ENCODE measurements at regions not wholly inside any gene's neighbourhood (a gene's known extent, or its start where the extent isn't known, plus 50 kb on each side); places are given as distances from the start of the nearest gene placed in this dataset.

GRCh38 chr17:70677783-70678647, 508.7 kb downstream of the KCNJ2 start:
- intact Hi-C loops (cut with micrococcal nuclease): no loop called here
- ChIA-PET CTCF (no interaction called here), POLR2A (no interaction called here)
- Mint-ChIP-seq H3K4me1 (ENCODE audit: low read depth) (no peaks in the 10 kb centered on the region), H3K27ac (no peak overlapping the region), H3K27me3 (no peaks in the 10 kb centered on the region), H3K9me3 (no peaks in the 10 kb centered on the region), H3K36me3 (no peaks in the 10 kb centered on the region), H3K4me3 (no peak overlapping the region)
- DNase-seq: no peak

DNA sequence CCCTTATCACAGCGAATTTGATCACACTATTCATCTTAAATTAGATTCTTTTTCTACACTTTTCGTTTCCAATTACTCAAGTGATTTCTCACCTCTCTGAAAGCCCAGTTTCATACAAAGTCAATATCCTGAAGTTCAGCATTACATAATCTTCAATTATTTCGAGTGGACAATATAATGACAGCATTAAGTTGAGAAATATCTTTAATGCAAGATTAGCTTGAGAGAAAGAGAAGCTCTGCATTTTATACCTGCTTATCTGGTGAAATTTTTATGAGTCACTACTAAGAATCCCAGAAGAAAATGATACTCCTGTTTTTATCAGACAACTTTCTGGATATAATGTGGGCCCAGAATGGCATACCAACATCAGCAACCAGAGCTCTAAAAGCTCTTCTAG, 509.6 kb downstream of the KCNJ2 start:
- Mint-ChIP-seq H3K9me3 (no peaks in the 10 kb centered on the region), H3K36me3 (no peaks in the 10 kb centered on the region), H3K4me3 (no peak overlapping the region), H3K27ac (no peak overlapping the region), H3K4me1 (ENCODE audit: low read depth) (no peaks in the 10 kb centered on the region), H3K27me3 (no peaks in the 10 kb centered on the region)
- POLR2A ChIA-PET: no interaction called here
- CTCF ChIA-PET: no interaction called here
- no peak for DNase-seq
- intact Hi-C loops (cut with micrococcal nuclease): no loop called here

- ChIA-PET CTCF (no interaction called here), POLR2A (no interaction called here)
- H3K4me1 Mint-ChIP-seq (ENCODE audit: low read depth): no peaks in the 10 kb centered on the region
- no peaks in the 10 kb centered on the region for H3K9me3 Mint-ChIP-seq
- no peak overlapping the region for H3K27ac Mint-ChIP-seq
- no peaks in the 10 kb centered on the region for H3K36me3 Mint-ChIP-seq
- intact Hi-C loops (cut with micrococcal nuclease): no loop called here
- no peaks in the 10 kb centered on the region for H3K27me3 Mint-ChIP-seq
- DNase-seq: no peak
- H3K4me3 Mint-ChIP-seq: no peak overlapping the region
These were observed 514.6 kb downstream of the KCNJ2 start for GRCh38 chr17:70683936-70684335.

DNA sequence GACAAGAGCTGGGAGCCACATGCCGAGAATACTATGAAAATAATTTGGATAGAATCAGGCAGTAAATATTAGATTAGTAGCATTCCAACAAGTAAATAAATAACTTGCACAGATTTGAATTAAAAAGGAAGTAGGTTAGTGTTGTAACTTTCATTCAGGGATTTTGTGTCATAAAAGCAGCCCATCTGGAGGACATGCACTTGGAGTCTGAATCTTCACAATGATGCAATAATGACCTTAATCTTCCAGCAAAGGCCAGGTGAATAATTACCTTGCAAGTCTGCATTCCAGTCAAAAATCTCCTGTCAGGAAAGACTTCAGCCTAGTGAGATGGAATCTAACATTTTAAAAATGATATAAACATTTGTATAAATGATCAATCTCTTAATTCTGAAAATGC, 518.1 kb downstream of the KCNJ2 start:
- ChIA-PET CTCF (no interaction called here), POLR2A (no interaction called here)
- no peak overlapping the region for H3K27ac Mint-ChIP-seq
- DNase-seq: no peak
- no peak overlapping the region for H3K4me3 Mint-ChIP-seq
- no peaks in the 10 kb centered on the region for H3K4me1 Mint-ChIP-seq (ENCODE audit: low read depth)
- H3K9me3 Mint-ChIP-seq: no peaks in the 10 kb centered on the region
- no peaks in the 10 kb centered on the region for H3K36me3 Mint-ChIP-seq
- intact Hi-C loops (cut with micrococcal nuclease): no loop called here
- no peaks in the 10 kb centered on the region for H3K27me3 Mint-ChIP-seq

- H3K27ac Mint-ChIP-seq: no peak overlapping the region
- intact Hi-C loops (cut with micrococcal nuclease): no loop called here
- no peaks in the 10 kb centered on the region for H3K9me3 Mint-ChIP-seq
- ChIA-PET CTCF (interaction anchor here (0.7 to 0.9 kb wide), 2 partner anchors 13 to 76 kb away, joined by 3 read pairs; no protein-coding TSS in a partner anchor), POLR2A (no interaction called here)
- no peaks in the 10 kb centered on the region for H3K4me1 Mint-ChIP-seq (ENCODE audit: low read depth)
- H3K4me3 Mint-ChIP-seq: no peak overlapping the region
- H3K36me3 Mint-ChIP-seq: no peaks in the 10 kb centered on the region
- H3K27me3 Mint-ChIP-seq: no peaks in the 10 kb centered on the region
- no peak for DNase-seq
These were observed 521.8 kb downstream of the KCNJ2 start for GRCh38 chr17:70691150-70691549.

DNA sequence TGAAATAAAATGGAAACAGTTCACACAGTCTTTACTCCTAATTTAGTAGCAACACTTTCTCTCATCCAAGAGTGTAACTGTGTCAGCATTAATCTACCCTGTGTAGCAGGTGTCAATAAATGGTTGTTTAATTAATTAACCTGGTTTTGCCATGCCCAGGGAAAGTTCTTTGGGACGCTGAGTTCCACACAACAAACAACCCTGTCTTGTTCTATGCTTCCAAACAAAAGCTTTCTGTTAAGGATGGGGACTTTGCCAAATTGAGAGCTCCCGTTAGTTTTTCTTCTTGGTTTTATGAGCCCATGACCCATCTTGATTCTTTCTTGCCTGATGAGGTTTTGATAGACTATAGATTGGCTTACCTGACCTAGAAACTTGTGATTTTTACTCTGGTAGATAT, 530.1 kb downstream of the KCNJ2 start:
- POLR2A ChIA-PET: no interaction called here
- CTCF ChIA-PET: no interaction called here
- Mint-ChIP-seq H3K4me1 (ENCODE audit: low read depth) (no peaks in the 10 kb centered on the region), H3K36me3 (no peaks in the 10 kb centered on the region), H3K27ac (no peak overlapping the region), H3K9me3 (no peaks in the 10 kb centered on the region), H3K27me3 (no peaks in the 10 kb centered on the region), H3K4me3 (no peak overlapping the region)
- no peak for DNase-seq
- intact Hi-C loops (cut with micrococcal nuclease): no loop called here

DNA sequence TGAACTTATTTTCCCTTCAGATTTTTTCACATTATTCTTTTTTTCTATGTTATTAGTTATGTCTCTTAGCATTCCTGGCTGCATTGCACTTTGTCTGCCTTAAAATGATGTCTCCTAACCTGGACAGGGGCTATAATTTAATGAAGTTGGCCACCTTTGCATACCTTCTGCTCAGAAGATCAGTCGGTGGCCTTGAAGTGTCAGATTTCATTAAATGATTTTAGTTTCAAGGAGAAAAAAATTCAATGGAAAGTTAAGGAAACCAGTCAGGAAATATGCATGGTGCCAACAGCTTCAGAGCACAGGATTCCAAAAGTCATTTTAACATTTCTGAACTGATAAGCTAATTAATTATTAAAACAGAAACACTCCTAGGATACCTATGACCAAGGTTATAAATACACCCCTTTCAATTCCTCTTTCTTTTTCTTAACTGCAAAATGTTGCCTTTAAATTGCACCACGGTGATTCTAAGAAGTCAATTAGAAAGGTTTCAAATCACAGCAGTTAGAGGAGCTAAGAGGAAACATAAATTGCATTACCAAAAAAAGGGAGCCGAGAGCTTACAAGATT, 533.4 kb downstream of the KCNJ2 start:
- DNase-seq: no peak
- CTCF ChIA-PET: no interaction called here
- H3K36me3 Mint-ChIP-seq: no peaks in the 10 kb centered on the region
- H3K27me3 Mint-ChIP-seq: no peaks in the 10 kb centered on the region
- no peaks in the 10 kb centered on the region for H3K9me3 Mint-ChIP-seq
- POLR2A ChIA-PET: no interaction called here
- intact Hi-C loops (cut with micrococcal nuclease): no loop called here
- no peak overlapping the region for H3K4me3 Mint-ChIP-seq
- H3K27ac Mint-ChIP-seq: no peak overlapping the region
- H3K4me1 Mint-ChIP-seq (ENCODE audit: low read depth): no peaks in the 10 kb centered on the region

- ChIA-PET POLR2A (no interaction called here), CTCF (no interaction called here)
- DNase-seq: no peak
- intact Hi-C loops (cut with micrococcal nuclease): no loop called here
- Mint-ChIP-seq H3K4me1 (ENCODE audit: low read depth) (no peaks in the 10 kb centered on the region), H3K27me3 (no peaks in the 10 kb centered on the region), H3K9me3 (no peaks in the 10 kb centered on the region), H3K27ac (no peak overlapping the region), H3K4me3 (no peak overlapping the region), H3K36me3 (no peaks in the 10 kb centered on the region)
These were observed 540.3 kb downstream of the KCNJ2 start for GRCh38 chr17:70709596-70709995.

DNA sequence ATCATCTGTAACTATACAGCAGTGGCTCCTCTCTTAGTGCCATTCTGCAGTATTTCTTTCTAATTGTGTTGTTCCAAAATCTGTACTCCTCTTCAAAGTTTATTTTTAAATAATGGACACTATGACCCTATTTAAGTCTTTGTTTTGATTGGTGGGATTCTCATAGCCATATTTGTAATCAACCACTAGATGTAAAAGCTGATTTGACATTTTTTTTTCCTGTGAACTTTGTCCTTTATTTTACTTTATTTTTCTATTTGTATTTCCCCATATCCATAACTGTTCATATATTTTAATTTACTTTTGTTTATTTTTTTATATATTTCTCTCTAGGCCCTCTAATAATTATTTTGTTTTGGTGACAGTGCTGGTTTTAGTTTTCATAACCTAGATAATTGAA, 544.4 kb downstream of the KCNJ2 start:
- no peaks in the 10 kb centered on the region for H3K4me1 Mint-ChIP-seq (ENCODE audit: low read depth)
- H3K27ac Mint-ChIP-seq: no peak overlapping the region

GRCh38 chr17:70716551-70716950, 547.2 kb downstream of the KCNJ2 start:
- intact Hi-C loops (cut with micrococcal nuclease): no loop called here
- no peak overlapping the region for H3K4me3 Mint-ChIP-seq
- H3K27ac Mint-ChIP-seq: no peak overlapping the region
- no peak for DNase-seq
- H3K36me3 Mint-ChIP-seq: no peaks in the 10 kb centered on the region
- POLR2A ChIA-PET: no interaction called here
- no peaks in the 10 kb centered on the region for H3K9me3 Mint-ChIP-seq
- H3K27me3 Mint-ChIP-seq: no peaks in the 10 kb centered on the region
- no peaks in the 10 kb centered on the region for H3K4me1 Mint-ChIP-seq (ENCODE audit: low read depth)
- CTCF ChIA-PET: no interaction called here

More for the DNA sequence above, 544.4 kb downstream of the KCNJ2 start:
- no peaks in the 10 kb centered on the region for H3K27me3 Mint-ChIP-seq
- H3K36me3 Mint-ChIP-seq: no peaks in the 10 kb centered on the region
- DNase-seq: no peak
- POLR2A ChIA-PET: no interaction called here
- CTCF ChIA-PET: no interaction called here
- H3K9me3 Mint-ChIP-seq: no peaks in the 10 kb centered on the region
- H3K4me3 Mint-ChIP-seq: no peak overlapping the region
- intact Hi-C loops (cut with micrococcal nuclease): no loop called here

DNA sequence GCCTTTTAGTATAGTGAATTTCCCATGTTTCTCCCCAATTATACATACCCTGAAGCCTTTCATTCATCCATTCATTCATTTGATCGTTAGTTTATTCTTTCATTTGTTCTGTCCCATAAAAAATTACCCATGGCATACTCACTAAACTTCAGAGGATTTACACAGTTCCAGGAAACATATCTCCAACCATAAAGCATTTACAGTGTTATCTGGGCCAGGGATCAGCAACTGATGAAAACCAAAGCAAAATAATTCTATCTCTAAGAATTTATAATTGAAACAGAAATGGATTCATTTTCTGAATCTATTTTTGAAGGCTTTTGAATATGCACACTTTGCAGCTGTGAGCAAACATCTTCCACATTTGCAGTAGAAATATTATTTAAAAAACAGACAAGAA, 547.7 kb downstream of the KCNJ2 start:
- intact Hi-C loops (cut with micrococcal nuclease): no loop called here
- Mint-ChIP-seq H3K27me3 (no peaks in the 10 kb centered on the region), H3K27ac (no peak overlapping the region), H3K4me1 (ENCODE audit: low read depth) (no peaks in the 10 kb centered on the region), H3K36me3 (no peaks in the 10 kb centered on the region), H3K9me3 (no peaks in the 10 kb centered on the region), H3K4me3 (no peak overlapping the region)
- POLR2A ChIA-PET: no interaction called here
- CTCF ChIA-PET: no interaction called here
- no peak for DNase-seq

GRCh38 chr17:70736375-70736957, 567.1 kb downstream of the KCNJ2 start:
- Mint-ChIP-seq H3K36me3 (no peaks in the 10 kb centered on the region), H3K27me3 (no peaks in the 10 kb centered on the region), H3K27ac (no peak overlapping the region), H3K9me3 (no peaks in the 10 kb centered on the region), H3K4me1 (ENCODE audit: low read depth) (no peaks in the 10 kb centered on the region), H3K4me3 (no peak overlapping the region)
- DNase-seq: no peak
- intact Hi-C loops (cut with micrococcal nuclease): no loop called here
- ChIA-PET CTCF (no interaction called here), POLR2A (no interaction called here)

- intact Hi-C loops (cut with micrococcal nuclease): no loop called here
- ChIA-PET POLR2A (no interaction called here), CTCF (no interaction called here)
- Mint-ChIP-seq H3K4me3 (no peak overlapping the region), H3K4me1 (ENCODE audit: low read depth) (no peaks in the 10 kb centered on the region), H3K9me3 (no peaks in the 10 kb centered on the region), H3K27ac (no peak overlapping the region), H3K27me3 (no peaks in the 10 kb centered on the region), H3K36me3 (no peaks in the 10 kb centered on the region)
- DNase-seq: no peak
These were observed 569.7 kb downstream of the KCNJ2 start for GRCh38 chr17:70739065-70739464.
